Loucy (cell line): ENCODE measurements at regions not wholly inside any gene's neighbourhood (a gene's known extent, or its start where the extent isn't known, plus 50 kb on each side); places are given as distances from the start of the nearest gene placed in this dataset.

Source experiments
- EZH2phosphoT487 ChIP-seq: fragments of 200-600 bp; IDR thresholded peaks from 2 replicates; pipeline ENCODE4 v1.6.1; 2018; ENCODE audit warnings: antibody characterized with exemption, mild to moderate bottlenecking, moderate library complexity, borderline replicate concordance
- TF ChIP-seq, protein P1 (sequence below): fragments of 200-600 bp; sonication (generic); conservative IDR thresholded peaks from 2 replicates; pipeline ENCODE4 v1.5.1; 2014; ENCODE audit warnings: mild to moderate bottlenecking, antibody characterized with exemption, low read length

DNA sequence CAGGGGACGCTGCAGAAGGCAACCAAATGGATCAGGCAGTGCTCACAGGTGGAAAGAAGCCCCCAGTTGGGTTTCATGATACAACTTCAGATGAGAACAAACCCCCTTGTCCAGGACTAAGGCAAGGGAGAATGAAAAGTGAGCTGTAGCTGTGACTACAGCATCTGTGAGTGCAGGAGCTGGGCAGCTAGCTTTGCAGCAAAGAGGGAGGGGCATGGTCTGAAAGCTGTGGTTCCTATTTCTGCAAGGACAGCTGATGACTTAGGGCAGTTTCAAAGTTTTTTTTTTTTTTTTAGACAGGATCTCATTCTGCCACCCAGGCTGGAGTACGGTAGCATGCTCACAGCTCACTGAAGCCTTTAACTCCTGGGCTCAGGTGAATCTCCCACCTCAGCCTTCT is 1317.4 kb upstream of the DIAPH2 start:
- TF ChIP-seq, protein P1, sequence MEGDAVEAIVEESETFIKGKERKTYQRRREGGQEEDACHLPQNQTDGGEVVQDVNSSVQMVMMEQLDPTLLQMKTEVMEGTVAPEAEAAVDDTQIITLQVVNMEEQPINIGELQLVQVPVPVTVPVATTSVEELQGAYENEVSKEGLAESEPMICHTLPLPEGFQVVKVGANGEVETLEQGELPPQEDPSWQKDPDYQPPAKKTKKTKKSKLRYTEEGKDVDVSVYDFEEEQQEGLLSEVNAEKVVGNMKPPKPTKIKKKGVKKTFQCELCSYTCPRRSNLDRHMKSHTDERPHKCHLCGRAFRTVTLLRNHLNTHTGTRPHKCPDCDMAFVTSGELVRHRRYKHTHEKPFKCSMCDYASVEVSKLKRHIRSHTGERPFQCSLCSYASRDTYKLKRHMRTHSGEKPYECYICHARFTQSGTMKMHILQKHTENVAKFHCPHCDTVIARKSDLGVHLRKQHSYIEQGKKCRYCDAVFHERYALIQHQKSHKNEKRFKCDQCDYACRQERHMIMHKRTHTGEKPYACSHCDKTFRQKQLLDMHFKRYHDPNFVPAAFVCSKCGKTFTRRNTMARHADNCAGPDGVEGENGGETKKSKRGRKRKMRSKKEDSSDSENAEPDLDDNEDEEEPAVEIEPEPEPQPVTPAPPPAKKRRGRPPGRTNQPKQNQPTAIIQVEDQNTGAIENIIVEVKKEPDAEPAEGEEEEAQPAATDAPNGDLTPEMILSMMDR, result no peak
- no peak for TF ChIP-seq EZH2phosphoT487
